ENCODE measurements at regions not wholly inside any gene's neighbourhood (a gene's known extent, or its start where the extent isn't known, plus 50 kb on each side); places are given as distances from the start of the nearest gene placed in this dataset.

GRCh38 chr17:27239584-27239983 lies 54.3 kb upstream of the WSB1 start:
- no peak for TF ChIP-seq TEAD4 (IDR thresholded peaks at IDR 0.05)
- no peak for TF ChIP-seq RAD21 (IDR thresholded peaks at IDR 0.05; ENCODE audit: low read depth)
- TF ChIP-seq MAX (IDR thresholded peaks at IDR 0.05), result no peak
- no peak for TF ChIP-seq YY1 (IDR thresholded peaks at IDR 0.05; ENCODE audit: low read depth)
- no peak for TF ChIP-seq TAF1 (IDR thresholded peaks at IDR 0.05; ENCODE audit: low read depth)
- TF ChIP-seq EP300 (IDR thresholded peaks at IDR 0.05; ENCODE audit: borderline replicate concordance), result no peak
- no peak for TF ChIP-seq REST (IDR thresholded peaks at IDR 0.05; ENCODE audit: low read depth)
- no peak for TF ChIP-seq EGR1 (IDR thresholded peaks at IDR 0.05)
- TF ChIP-seq ZBTB7A (IDR thresholded peaks at IDR 0.05; ENCODE audit: low read depth), result no peak
- TF ChIP-seq CEBPB (IDR thresholded peaks at IDR 0.05), result no peak
- no peak for TF ChIP-seq USF1 (IDR thresholded peaks at IDR 0.05)
- no peak for TF ChIP-seq FOXM1 (IDR thresholded peaks at IDR 0.05; ENCODE audit: borderline replicate concordance, low read depth)
- no peak for TF ChIP-seq CREB1 (IDR thresholded peaks at IDR 0.05; ENCODE audit: low read depth)
- no peak for TF ChIP-seq NFIC (IDR thresholded peaks at IDR 0.05)
